ENCODE measurements at regions not wholly inside any gene's neighbourhood (a gene's known extent, or its start where the extent isn't known, plus 50 kb on each side); places are given as distances from the start of the nearest gene placed in this dataset.

GRCh38 chr3:76765511-76765910, 274.4 kb upstream of the ROBO2 start:
- Histone ChIP-seq H3K9ac (ENCODE audit: insufficient read depth in 1 of 2, low read depth in 2 of 2, low read length in 2 of 2) (no peak overlapping the region), H3K4me3 (no peak overlapping the region), H3K27me3 (ENCODE audit: control insufficient read depth in 2 of 2, insufficient read depth in 2 of 2, low read length in 2 of 2) (no peaks in the 10 kb centered on the region), H3K79me2 (ENCODE audit: control insufficient read depth, insufficient read depth, low read length) (no peaks in the 10 kb centered on the region), H2AFZ (ENCODE audit: low read depth, low read length) (no peak overlapping the region), H3K4me1 (replicated peaks in 1 of 2; ENCODE audit: control insufficient read depth in 2 of 2, insufficient read depth in 2 of 2, low read length in 2 of 2) (no peaks in the 10 kb centered on the region), H4K20me1 (replicated peaks; ENCODE audit: control insufficient read depth, insufficient read depth, low read length) (no peaks in the 10 kb centered on the region), H3K36me3 (ENCODE audit: control insufficient read depth, insufficient read depth, low read length) (no peaks in the 10 kb centered on the region), H3K9me3 (replicated peaks; ENCODE audit: control insufficient read depth, insufficient read depth, low read depth, low read length) (no peaks in the 10 kb centered on the region), H3K4me2 (ENCODE audit: insufficient read depth, low read length) (no peak overlapping the region), H3K9me1 (ENCODE audit: control insufficient read depth, insufficient read depth, low read length) (no peaks in the 10 kb centered on the region), H3K27ac (ENCODE audit: extremely low read depth, low read depth, low read length) (no peak overlapping the region)
- BruUV-seq (replicated peaks): no TSS peak
- DNase-seq (ENCODE audit: extremely low read depth in 1 of 4, low spot score in 3 of 4) (no peak), ATAC-seq (no peak), FAIRE-seq (no peak)
- TF ChIP-seq CXXC5 (CRISPR knock-in tag; IDR thresholded peaks at IDR 0.05): no peak
- TF ChIP-seq SP1 (CRISPR knock-in tag; IDR thresholded peaks at IDR 0.05): no peak
- TF ChIP-seq NR1H2 (CRISPR knock-in tag; IDR thresholded peaks at IDR 0.05): no peak
- TF ChIP-seq TCF3 (CRISPR knock-in tag; IDR thresholded peaks at IDR 0.05): no peak
- TF ChIP-seq MCM2 (IDR thresholded peaks at IDR 0.05; ENCODE audit: low read depth): no peak
- no peak for TF ChIP-seq ZNF431 (CRISPR knock-in tag; IDR thresholded peaks at IDR 0.05)
- TF ChIP-seq ZNF24 (IDR thresholded peaks at IDR 0.05): no peak
- TF ChIP-seq ASH1L (IDR thresholded peaks at IDR 0.05; ENCODE audit: borderline replicate concordance, low read depth, partially characterized antibody): no peak
- TF ChIP-seq SLC30A9 (CRISPR knock-in tag; IDR thresholded peaks at IDR 0.05): no peak
- no peak for TF ChIP-seq HOXB6 (CRISPR knock-in tag; IDR thresholded peaks at IDR 0.05; ENCODE audit: borderline replicate concordance)
- no peak for TF ChIP-seq ZNF57 (CRISPR knock-in tag; IDR thresholded peaks at IDR 0.05)
- no peak for TF ChIP-seq CREB1 (IDR thresholded peaks at IDR 0.05)
- no peak for TF ChIP-seq CREB1 (CRISPR knock-in tag; IDR thresholded peaks at IDR 0.05)
- no peak for TF ChIP-seq DACH1 (IDR thresholded peaks at IDR 0.05; ENCODE audit: partially characterized antibody)
- TF ChIP-seq ZNF695 (CRISPR knock-in tag; IDR thresholded peaks at IDR 0.05): no peak
- TF ChIP-seq RAD21 (CRISPR knock-in tag; conservative IDR thresholded peaks at IDR 0.05 in 1 of 2, IDR thresholded peaks at IDR 0.05 in 1 of 2): no peak
- TF ChIP-seq POLR2A (conservative IDR thresholded peaks at IDR 0.05): no peak
- 6% methylated on average over 4 of the region's 5 CpGs for WGBS (ENCODE audit: insufficient coverage, low coverage, missing lambda C conversion rate)
- in situ Hi-C loops (cut with MboI) (no loop called here), intact Hi-C loops (cut with micrococcal nuclease) (no loop called here)
- POLR2A ChIA-PET: no interaction called here
- CTCF ChIA-PET (ENCODE audit: low intra/inter-chr PET ratio): no interaction called here

Measured in K562 (cell line).